GM12878 (cell line): ENCODE measurements at regions not wholly inside any gene's neighbourhood (a gene's known extent, or its start where the extent isn't known, plus 50 kb on each side); places are given as distances from the start of the nearest gene placed in this dataset.

ENCODE experiments used
- ATAC-seq: fragments of 200-7000 bp; cut with Tn5 transposase; 3 replicates; pipeline ENCODE4 v1.9.1; 2020; ENCODE audit warnings: mild to moderate bottlenecking, moderate library complexity
- BruUV-seq: library from RNA; stranded (reverse); fragments of 400-500 nt; replicated peaks from 2 replicates; lab custom pipeline; 2021; lab: Mats Ljungman, UMichigan
- CTCF ChIA-PET: fragments of 300-600 bp; sonication (Branson Sonifier 250); formaldehyde crosslinking; extraction: SDS; loops from one replicate; lab custom pipeline; 2021; ENCODE audit warnings: inconsistent platforms; lab: Yijun Ruan, JAX
- POLR2A ChIA-PET: fragments of 350-600 bp; formaldehyde crosslinking; extraction: SDS; loops from one replicate; lab custom pipeline; 2021; ENCODE audit warnings: inconsistent platforms; lab: Charles Lee
- RAD21 ChIA-PET: fragments of 300-600 bp; sonication (Branson Sonifier 250); formaldehyde crosslinking; loops from one replicate; lab custom pipeline; 2023; ENCODE audit warnings: antibody characterized with exemption; ENCODE audit not compliant: unreplicated experiment; lab: Charles Lee
- SMC1A ChIA-PET: fragments of 300-600 bp; sonication (Branson Sonifier 250); formaldehyde crosslinking; loops from one replicate; lab custom pipeline; 2023; ENCODE audit not compliant: unreplicated experiment, uncharacterized antibody; lab: Charles Lee
- DNase-seq: peaks from one replicate; pipeline ENCODE4 v3.0.0-alpha.2; 2011; ENCODE audit warnings: low read depth, low spot score
- FAIRE-seq: peaks from 3 replicates; lab custom pipeline; 2011; peaks lifted over from hg19 to GRCh38; lab: Jason Lieb, UNC
- H2AFZ ChIP-seq: 2 replicates; pipeline ENCODE4 v1.6.0; 2011; ENCODE audit warnings: low read depth, low read length, control low read depth; ENCODE audit not compliant: control insufficient read depth
- H3K27ac ChIP-seq: 2 replicates; pipeline ENCODE4 v1.5.1; 2011; ENCODE audit warnings: control low read depth; ENCODE audit not compliant: control insufficient read depth, insufficient read depth
- H3K27me3 ChIP-seq, 2 experiments: replicated peaks in 1 of 2; 2 replicates each; pipeline versions ENCODE4 v1.6.0 to v1.6.1; 2011; ENCODE audit warnings: low read length in 1 of 2; ENCODE audit not compliant: control insufficient read depth in 2 of 2, insufficient read depth in 2 of 2
- H3K36me3 ChIP-seq, 2 experiments: 2 replicates each; pipeline ENCODE4 v1.5.1; 2011; ENCODE audit warnings: low read length in 1 of 2; ENCODE audit not compliant: control insufficient read depth in 2 of 2, insufficient read depth in 2 of 2
- H3K4me1 ChIP-seq: 2 replicates; pipeline ENCODE4 v1.6.1; 2011; ENCODE audit warnings: mild to moderate bottlenecking, low read length, moderate library complexity, mixed read lengths; ENCODE audit not compliant: control insufficient read depth, insufficient read depth
- H3K4me2 ChIP-seq: 2 replicates; pipeline ENCODE4 v1.6.0; 2011; ENCODE audit warnings: control low read depth; ENCODE audit not compliant: control insufficient read depth, insufficient read depth
- H3K4me3 ChIP-seq: fragments of 200-600 bp; sonication (generic); 2 replicates; pipeline ENCODE4 v1.5.1; 2016
- H3K79me2 ChIP-seq: 2 replicates; pipeline ENCODE4 v1.6.0; 2011; ENCODE audit warnings: low read length; ENCODE audit not compliant: control insufficient read depth, insufficient read depth
- H3K9ac ChIP-seq: 2 replicates; pipeline ENCODE4 v1.8.0; 2011; ENCODE audit warnings: low read length, control low read depth, mixed read lengths; ENCODE audit not compliant: control insufficient read depth, insufficient read depth
- H3K9me3 ChIP-seq: replicated peaks from 3 replicates; pipeline ENCODE4 v1.5.1; 2011; ENCODE audit warnings: mild to moderate bottlenecking, low read length; ENCODE audit not compliant: control insufficient read depth, insufficient read depth
- H4K20me1 ChIP-seq: 2 replicates; pipeline ENCODE4 v1.6.0; 2011; ENCODE audit not compliant: control insufficient read depth, insufficient read depth
- CBX5 ChIP-seq: sonication (generic); IDR thresholded peaks from 2 replicates; pipeline ENCODE4 v1.6.1; 2016; ENCODE audit warnings: low read depth, moderate library complexity, mild to moderate bottlenecking, inconsistent platforms
- SMAD5 ChIP-seq: IDR thresholded peaks from 2 replicates; pipeline ENCODE4 v1.6.1; 2016; ENCODE audit warnings: antibody characterized with exemption, low read depth
- WGBS: methylation state at CpG from one replicate; pipeline ENCODE4 v1.1.6; 2016; ENCODE audit warnings: low lambda C conversion rate; ENCODE audit not compliant: insufficient replicate concordance, insufficient coverage; ENCODE audit errors: missing lambda C conversion rate; 5-methylcytosine and 5-hydroxymethylcytosine counted together
- in situ Hi-C: fragments of 300-500 bp; cut with MboI; formaldehyde crosslinking; loops from 9 replicates; pipeline ENCODE4 v1.14.3; 2018; ENCODE audit warnings: mixed read lengths
- intact Hi-C: fragments of 100-400 bp; cut with micrococcal nuclease; formaldehyde crosslinking; loops from one replicate; pipeline ENCODE4 v1.14.2; 2022; ENCODE audit not compliant: unreplicated experiment
- TF ChIP-seq, protein P1 (sequence below): fragments of 450-650 bp; IDR thresholded peaks from 2 replicates; pipeline ENCODE4 v1.6.1; 2014; ENCODE audit warnings: mild to moderate bottlenecking
- TF ChIP-seq, protein P2 (sequence below), 3 experiments: IDR thresholded peaks in 2 of 3; conservative IDR thresholded peaks in 1 of 3; 2 replicates each; pipeline ENCODE4 v1.5.1; 2011; ENCODE audit warnings: low read depth in 3 of 3, low read length in 3 of 3, mild to moderate bottlenecking in 3 of 3, control low read depth in 2 of 3, moderate library complexity in 2 of 3, inconsistent platforms in 1 of 3, mixed read lengths in 1 of 3; ENCODE audit not compliant: control insufficient read depth in 2 of 3, insufficient read depth in 1 of 3; ENCODE audit errors: extremely low read depth in 1 of 3

DNA sequence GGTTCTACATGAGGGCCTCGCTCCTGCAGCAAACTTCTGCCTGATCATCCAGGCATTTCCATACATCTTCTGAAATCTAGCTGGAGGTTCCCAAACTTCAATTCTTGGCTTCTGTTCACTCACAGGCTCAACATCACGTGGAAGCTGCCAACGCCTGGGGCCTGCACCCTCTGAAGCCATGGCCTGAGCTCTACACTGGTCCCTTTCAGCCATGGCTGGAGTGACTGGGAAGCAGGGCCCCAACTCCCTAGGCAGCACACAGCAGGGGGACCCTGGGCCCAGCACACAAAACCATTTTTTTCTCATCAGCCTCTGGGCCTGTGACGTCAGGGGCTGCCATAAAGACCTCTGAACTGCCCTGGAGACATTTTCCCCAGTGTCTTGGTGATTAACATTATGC is 542.7 kb downstream of the TLL1 start:
- WGBS: 2% methylated on average over 4 of the region's 4 CpGs
- in situ Hi-C loops: no loop called here
- ChIA-PET SMC1A (no interaction called here), RAD21 (no interaction called here), CTCF (no interaction called here), POLR2A (interaction anchor here (0.6 kb wide), 1 partner anchor 149 kb away, joined by 6 read pairs; no protein-coding TSS in a partner anchor)
- Histone ChIP-seq H3K4me1 (no peaks in the 10 kb centered on the region), H3K27ac (no peak overlapping the region), H3K4me3 (no peak overlapping the region), H4K20me1 (no peaks in the 10 kb centered on the region), H3K9ac (no peak overlapping the region), H2AFZ (no peak overlapping the region), H3K9me3 (no peaks in the 10 kb centered on the region), H3K79me2 (no peaks in the 10 kb centered on the region), H3K27me3 (no peaks in the 10 kb centered on the region), H3K4me2 (no peak overlapping the region), H3K36me3 (no peaks in the 10 kb centered on the region)
- BruUV-seq: no TSS peak
- DNase-seq (no peak), FAIRE-seq (no peak), ATAC-seq (no peak)
- TF ChIP-seq, protein P1, sequence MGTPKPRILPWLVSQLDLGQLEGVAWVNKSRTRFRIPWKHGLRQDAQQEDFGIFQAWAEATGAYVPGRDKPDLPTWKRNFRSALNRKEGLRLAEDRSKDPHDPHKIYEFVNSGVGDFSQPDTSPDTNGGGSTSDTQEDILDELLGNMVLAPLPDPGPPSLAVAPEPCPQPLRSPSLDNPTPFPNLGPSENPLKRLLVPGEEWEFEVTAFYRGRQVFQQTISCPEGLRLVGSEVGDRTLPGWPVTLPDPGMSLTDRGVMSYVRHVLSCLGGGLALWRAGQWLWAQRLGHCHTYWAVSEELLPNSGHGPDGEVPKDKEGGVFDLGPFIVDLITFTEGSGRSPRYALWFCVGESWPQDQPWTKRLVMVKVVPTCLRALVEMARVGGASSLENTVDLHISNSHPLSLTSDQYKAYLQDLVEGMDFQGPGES: no peak
- no peak for TF ChIP-seq SMAD5
- TF ChIP-seq CBX5: no peak
- TF ChIP-seq, protein P2, sequence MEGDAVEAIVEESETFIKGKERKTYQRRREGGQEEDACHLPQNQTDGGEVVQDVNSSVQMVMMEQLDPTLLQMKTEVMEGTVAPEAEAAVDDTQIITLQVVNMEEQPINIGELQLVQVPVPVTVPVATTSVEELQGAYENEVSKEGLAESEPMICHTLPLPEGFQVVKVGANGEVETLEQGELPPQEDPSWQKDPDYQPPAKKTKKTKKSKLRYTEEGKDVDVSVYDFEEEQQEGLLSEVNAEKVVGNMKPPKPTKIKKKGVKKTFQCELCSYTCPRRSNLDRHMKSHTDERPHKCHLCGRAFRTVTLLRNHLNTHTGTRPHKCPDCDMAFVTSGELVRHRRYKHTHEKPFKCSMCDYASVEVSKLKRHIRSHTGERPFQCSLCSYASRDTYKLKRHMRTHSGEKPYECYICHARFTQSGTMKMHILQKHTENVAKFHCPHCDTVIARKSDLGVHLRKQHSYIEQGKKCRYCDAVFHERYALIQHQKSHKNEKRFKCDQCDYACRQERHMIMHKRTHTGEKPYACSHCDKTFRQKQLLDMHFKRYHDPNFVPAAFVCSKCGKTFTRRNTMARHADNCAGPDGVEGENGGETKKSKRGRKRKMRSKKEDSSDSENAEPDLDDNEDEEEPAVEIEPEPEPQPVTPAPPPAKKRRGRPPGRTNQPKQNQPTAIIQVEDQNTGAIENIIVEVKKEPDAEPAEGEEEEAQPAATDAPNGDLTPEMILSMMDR (IDR thresholded peaks at IDR 0.05 in 2 of 3, conservative IDR thresholded peaks at IDR 0.05 in 1 of 3; ENCODE audit: control insufficient read depth in 2 of 3, extremely low read depth in 1 of 3, insufficient read depth in 1 of 3, low read depth in 3 of 3, low read length in 3 of 3): no peak
- intact Hi-C loops: no loop called here
